Pancreas (tissue), 10 donors: ENCODE measurements at regions not wholly inside any gene's neighbourhood (a gene's known extent, or its start where the extent isn't known, plus 50 kb on each side); places are given as distances from the start of the nearest gene placed in this dataset.

Experiments used
- ATAC-seq, 4 donors: fragments of 200-7000 bp; cut with Tn5 transposase; one replicate each; pipeline versions ENCODE4 v1.8.0 to v1.9.1; 2020; ENCODE audit warnings: mild to moderate bottlenecking in 4 of 4, moderate library complexity in 4 of 4
- DNase-seq, 6 donors: peaks; one replicate each; pipeline ENCODE4 v3.0.0-alpha.2; 2020
- FAIRE-seq: peaks from 2 replicates; lab custom pipeline; 2012; peaks lifted over from hg19 to GRCh38; lab: Jason Lieb, UNC
- H3K27ac ChIP-seq, 4 donors: fragments of 200-600 bp; sonication (generic); 1 replicate in 3 of 4; 2 replicates in 1 of 4; pipeline versions ENCODE4 v1.5.0 to v1.8.0; 2020
- H3K27me3 ChIP-seq, 4 donors: fragments of 200-600 bp; one replicate each; pipeline ENCODE4 v1.8.0; 2021
- H3K36me3 ChIP-seq, 3 donors: fragments of 200-600 bp; sonication (generic) in 1 of 3; one replicate each; pipeline versions ENCODE4 v1.5.0 to v1.8.0; 2020 to 2021
- H3K4me1 ChIP-seq, 3 donors: fragments of 200-600 bp; one replicate each; pipeline ENCODE4 v1.8.0; 2021
- H3K4me3 ChIP-seq, 4 donors: fragments of 200-600 bp; sonication (generic) in 2 of 4; one replicate each; pipeline versions ENCODE4 v1.5.0 to v1.8.0; 2020 to 2021
- H3K9me3 ChIP-seq, 4 donors: fragments of 200-600 bp; one replicate each; pipeline ENCODE4 v1.8.0; 2021
- CTCF ChIP-seq, 4 donors: fragments of 200-600 bp; sonication (generic) in 3 of 4; IDR thresholded peaks; one replicate each; pipeline versions ENCODE4 v1.5.0 to v1.8.0; 2021; ENCODE audit warnings: antibody characterized with exemption in 4 of 4
- WGBS, 2 donors: extraction: QIAGEN DNeasy Blood & Tissue Kit; methylation state at CpG; one replicate each; pipeline ENCODE4 v1.1.7; 2013; 5-methylcytosine and 5-hydroxymethylcytosine counted together
- intact Hi-C, 3 donors: fragments of 100-400 bp; cut with DNase I; formaldehyde crosslinking; loops; one replicate each; pipeline versions ENCODE4 v1.11.1 to v1.14.2; 2022
- donor health status: healthy with polysubstance abuse.
- donor health status: DM: no; HTN: no; CAD: no; lungs with moderate emphysema.
- donor health status: DM: no; HTN: no; CAD: no.
- donor health status: control.
- donor health status: control.
- donor health status: Bipolar disorder and iron deficiency.
- donor health status: DM: yes; HTN: yes; CAD: no.
- donor health status: DM: no; HTN: no; CAD: no.
- donor health status: DM: no; HTN: no; CAD: no.
- donor health status: DM: yes; HTN: yes; CAD: no.

DNA sequence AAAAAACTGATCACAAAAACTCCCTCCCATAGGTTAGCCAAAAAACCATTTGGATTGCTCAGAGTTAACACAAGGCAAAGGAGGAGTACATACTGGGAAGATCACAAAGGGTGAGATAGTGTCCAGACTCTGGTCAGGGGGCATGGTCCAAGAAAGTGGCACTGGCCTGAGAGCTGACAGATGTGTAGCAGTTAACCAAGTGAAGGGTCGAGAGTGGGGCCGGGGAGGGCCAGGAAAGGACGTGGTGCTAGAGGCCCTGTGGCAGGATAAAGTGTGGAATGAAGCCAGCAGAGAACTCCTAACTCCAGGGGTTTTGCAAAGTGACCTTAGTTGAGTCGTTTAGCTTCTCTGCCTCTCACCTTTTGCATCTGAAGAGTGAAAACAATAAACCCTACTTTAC lies 290.5 kb downstream of the FOXA2 start:
- DNase-seq (no peak), FAIRE-seq (no peak), ATAC-seq (no peak)
- no peak overlapping the region for H3K4me3 ChIP-seq
- no peaks in the 10 kb centered on the region for H3K36me3 ChIP-seq
- intact Hi-C loops: loop anchor here in 1 of 3 donors (10.0 kb wide), 1 partner anchor 59 kb away; no protein-coding TSS in a partner anchor
- no peaks in the 10 kb centered on the region for H3K4me1 ChIP-seq
- no peak overlapping the region for H3K27ac ChIP-seq
- TF ChIP-seq CTCF (IDR thresholded peaks at IDR 0.05): no peak
- H3K27me3 ChIP-seq: no peaks in the 10 kb centered on the region
- 49 to 62% methylated on average over 4 of the region's 4 CpGs for WGBS, 2 donors
- no peaks in the 10 kb centered on the region for H3K9me3 ChIP-seq

DNA sequence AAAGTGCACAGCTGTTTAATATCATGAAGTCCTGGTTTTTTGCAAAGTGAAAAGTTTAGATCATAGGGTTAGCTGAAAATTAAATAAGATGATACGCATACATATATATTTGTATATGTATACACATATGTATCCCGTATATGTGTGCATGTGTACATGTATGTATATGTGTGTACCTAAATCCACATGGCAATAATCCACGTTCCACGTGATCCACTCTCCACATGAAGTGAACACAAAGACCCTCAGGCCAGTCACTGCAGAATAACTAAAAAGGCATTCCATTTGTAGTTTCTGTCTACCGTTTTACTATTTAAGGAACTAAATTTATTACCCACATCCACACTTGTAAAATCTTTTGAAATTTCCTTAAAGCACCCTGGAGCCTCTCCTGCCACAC lies 294.9 kb downstream of the FOXA2 start:
- no peak for DNase-seq
- intact Hi-C loops: no loop called here
- Histone ChIP-seq H3K36me3 (no peaks in the 10 kb centered on the region), H3K27me3 (no peaks in the 10 kb centered on the region), H3K9me3 (no peaks in the 10 kb centered on the region), H3K4me3 (no peak overlapping the region), H3K27ac (no peak overlapping the region), H3K4me1 (no peaks in the 10 kb centered on the region)
- no peak for ATAC-seq
- 53 to 70% methylated on average over 5 of the region's 5 CpGs for WGBS, 2 donors
- TF ChIP-seq CTCF (IDR thresholded peaks at IDR 0.05): no peak
- FAIRE-seq: no peak

DNA sequence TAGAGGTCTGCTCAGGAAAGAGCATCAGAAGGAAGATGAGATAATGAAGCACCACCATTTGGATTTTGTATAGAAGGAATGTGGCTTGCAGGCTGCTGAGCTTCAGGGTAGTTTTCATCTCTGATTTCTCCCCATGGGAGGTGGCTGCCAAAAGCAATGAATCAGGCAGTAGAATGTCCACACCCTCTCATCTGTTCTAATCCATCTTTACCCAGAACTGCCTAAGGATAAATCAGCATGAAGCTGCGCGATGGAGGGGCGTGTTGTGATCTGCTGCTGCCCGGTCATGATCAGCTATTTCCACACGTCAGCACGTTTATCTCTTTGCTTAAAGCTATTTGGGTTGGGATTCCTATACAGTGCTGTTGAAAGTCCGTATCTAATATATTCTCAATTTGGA lies 295.4 kb downstream of the FOXA2 start:
- TF ChIP-seq CTCF (IDR thresholded peaks at IDR 0.05): no peak
- Histone ChIP-seq H3K4me3 (no peak overlapping the region), H3K27me3 (no peaks in the 10 kb centered on the region), H3K27ac (no peak overlapping the region), H3K4me1 (no peaks in the 10 kb centered on the region), H3K36me3 (no peaks in the 10 kb centered on the region), H3K9me3 (no peaks in the 10 kb centered on the region)
- no peak for FAIRE-seq
- ATAC-seq: no peak
- intact Hi-C loops: no loop called here
- WGBS, 2 donors: 62 to 70% methylated on average over 7 of the region's 7 CpGs
- DNase-seq: no peak

GRCh38 chr20:22288156-22288555 lies 296.2 kb downstream of the FOXA2 start:
- WGBS, 2 donors: 56 to 67% methylated on average over 5 of the region's 5 CpGs
- intact Hi-C loops: no loop called here
- TF ChIP-seq CTCF (IDR thresholded peaks at IDR 0.05): no peak
- ATAC-seq: no peak
- no peak for FAIRE-seq
- H3K9me3 ChIP-seq: no peaks in the 10 kb centered on the region
- H3K4me3 ChIP-seq: no peak overlapping the region
- no peaks in the 10 kb centered on the region for H3K27me3 ChIP-seq
- no peaks in the 10 kb centered on the region for H3K36me3 ChIP-seq
- H3K27ac ChIP-seq: no peak overlapping the region
- DNase-seq: no peak
- H3K4me1 ChIP-seq: no peaks in the 10 kb centered on the region

- no peak for TF ChIP-seq CTCF (IDR thresholded peaks at IDR 0.05)
- H3K27me3 ChIP-seq: no peaks in the 10 kb centered on the region
- 19 to 24% methylated on average over 1 of the region's 1 CpG for WGBS, 2 donors
- no peak overlapping the region for H3K27ac ChIP-seq
- no peak for FAIRE-seq
- DNase-seq: no peak
- ATAC-seq: no peak
- no peaks in the 10 kb centered on the region for H3K36me3 ChIP-seq
- no peak overlapping the region for H3K4me3 ChIP-seq
- no peaks in the 10 kb centered on the region for H3K9me3 ChIP-seq
- no peaks in the 10 kb centered on the region for H3K4me1 ChIP-seq
- intact Hi-C loops: no loop called here
Observed at GRCh38 chr20:22285555-22285954, 298.8 kb downstream of the FOXA2 start.
